ENCODE measurements at regions not wholly inside any gene's neighbourhood (a gene's known extent, or its start where the extent isn't known, plus 50 kb on each side); places are given as distances from the start of the nearest gene placed in this dataset.

GRCh38 chr7:79716329-79716728 lies 262.9 kb upstream of the MAGI2 start:
- DNase-seq (ENCODE audit: low read depth, low spot score): no peak

- DNase-seq (ENCODE audit: low read depth, low spot score): no peak
These were observed 260.6 kb upstream of the MAGI2 start for GRCh38 chr7:79714081-79714480.

GRCh38 chr7:79713276-79713675 lies 259.8 kb upstream of the MAGI2 start:
- no peak for DNase-seq (ENCODE audit: low read depth, low spot score)

GRCh38 chr7:79711660-79712059 lies 258.2 kb upstream of the MAGI2 start:
- DNase-seq (ENCODE audit: low read depth, low spot score): no peak

GRCh38 chr7:79709574-79710409 lies 256.3 kb upstream of the MAGI2 start:
- DNase-seq (ENCODE audit: low read depth, low spot score): no peak

- DNase-seq (ENCODE audit: low read depth, low spot score): no peak
These were observed 248.6 kb upstream of the MAGI2 start for GRCh38 chr7:79702116-79702515.

- no peak for DNase-seq (ENCODE audit: low read depth, low spot score)
These were observed 238.5 kb upstream of the MAGI2 start for GRCh38 chr7:79692015-79692414.

- no peak for DNase-seq (ENCODE audit: low read depth, low spot score)
These were observed 237.6 kb upstream of the MAGI2 start for GRCh38 chr7:79691074-79691473.

GRCh38 chr7:79684384-79684783 lies 230.9 kb upstream of the MAGI2 start:
- no peak for DNase-seq (ENCODE audit: low read depth, low spot score)

GRCh38 chr7:79683916-79684315 lies 230.4 kb upstream of the MAGI2 start:
- no peak for DNase-seq (ENCODE audit: low read depth, low spot score)

- DNase-seq (ENCODE audit: low read depth, low spot score): no peak
These were observed 229.9 kb upstream of the MAGI2 start for GRCh38 chr7:79683185-79683890.

GRCh38 chr7:79681454-79681853 lies 228.0 kb upstream of the MAGI2 start:
- no peak for DNase-seq (ENCODE audit: low read depth, low spot score)

GRCh38 chr7:79673969-79674368 lies 220.5 kb upstream of the MAGI2 start:
- DNase-seq (ENCODE audit: low read depth, low spot score): no peak

- DNase-seq (ENCODE audit: low read depth, low spot score): no peak
These were observed 220.0 kb upstream of the MAGI2 start for GRCh38 chr7:79673421-79673820.

GRCh38 chr7:79668292-79668691 lies 214.8 kb upstream of the MAGI2 start:
- DNase-seq (ENCODE audit: low read depth, low spot score): no peak

GRCh38 chr7:79666472-79666871 lies 213.0 kb upstream of the MAGI2 start:
- no peak for DNase-seq (ENCODE audit: low read depth, low spot score)

- no peak for DNase-seq (ENCODE audit: low read depth, low spot score)
These were observed 211.6 kb upstream of the MAGI2 start for GRCh38 chr7:79664884-79665676.

GRCh38 chr7:79658304-79658703 lies 204.8 kb upstream of the MAGI2 start:
- DNase-seq (ENCODE audit: low read depth, low spot score): no peak

GRCh38 chr7:79653136-79653631 lies 199.7 kb upstream of the MAGI2 start:
- no peak for DNase-seq (ENCODE audit: low read depth, low spot score)

GRCh38 chr7:79652619-79653018 lies 199.2 kb upstream of the MAGI2 start:
- no peak for DNase-seq (ENCODE audit: low read depth, low spot score)

GRCh38 chr7:79647711-79648110 lies 194.2 kb upstream of the MAGI2 start:
- DNase-seq (ENCODE audit: low read depth, low spot score): no peak

- DNase-seq (ENCODE audit: low read depth, low spot score): no peak
These were observed 192.8 kb upstream of the MAGI2 start for GRCh38 chr7:79646278-79646677.
